ENCODE measurements at regions not wholly inside any gene's neighbourhood (a gene's known extent, or its start where the extent isn't known, plus 50 kb on each side); places are given as distances from the start of the nearest gene placed in this dataset.

DNA sequence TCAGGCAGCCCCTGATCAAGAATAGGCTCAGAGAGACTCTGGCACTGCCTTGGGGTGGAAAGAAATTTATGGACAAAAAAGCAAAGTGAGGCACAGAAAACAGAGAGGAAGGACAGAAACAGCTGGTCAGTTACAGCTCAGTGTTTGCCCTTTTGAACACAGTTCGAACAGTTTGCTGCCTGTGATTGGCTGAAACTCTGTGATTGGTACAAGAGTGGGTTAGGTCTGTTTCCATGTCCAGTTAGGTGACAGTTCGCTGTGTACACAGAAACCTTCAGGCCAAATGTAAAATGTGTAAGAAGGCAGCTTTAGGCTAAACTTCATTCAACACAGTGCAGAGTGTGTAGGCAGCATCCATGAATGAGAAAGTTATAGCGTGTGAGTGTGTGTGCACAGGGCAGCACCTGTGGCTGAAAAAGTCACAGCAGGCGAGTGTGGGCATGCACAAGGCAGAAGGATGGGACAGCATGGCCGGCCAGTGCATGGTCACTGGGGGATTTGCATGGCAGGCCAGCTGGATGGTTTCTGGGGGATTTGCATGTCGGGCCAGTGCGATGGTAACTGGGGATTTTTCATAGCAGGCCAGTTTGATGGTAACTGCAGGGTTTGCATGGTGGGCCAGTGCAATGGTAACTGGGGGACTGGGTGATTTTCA, 75.4 kb upstream of the FRMD1 start:
- TF ChIP-seq EP300 (IDR thresholded peaks at IDR 0.05; ENCODE audit: low read depth), result no peak
- no peak for TF ChIP-seq POLR2A (IDR thresholded peaks at IDR 0.05)
- TF ChIP-seq, protein P1, sequence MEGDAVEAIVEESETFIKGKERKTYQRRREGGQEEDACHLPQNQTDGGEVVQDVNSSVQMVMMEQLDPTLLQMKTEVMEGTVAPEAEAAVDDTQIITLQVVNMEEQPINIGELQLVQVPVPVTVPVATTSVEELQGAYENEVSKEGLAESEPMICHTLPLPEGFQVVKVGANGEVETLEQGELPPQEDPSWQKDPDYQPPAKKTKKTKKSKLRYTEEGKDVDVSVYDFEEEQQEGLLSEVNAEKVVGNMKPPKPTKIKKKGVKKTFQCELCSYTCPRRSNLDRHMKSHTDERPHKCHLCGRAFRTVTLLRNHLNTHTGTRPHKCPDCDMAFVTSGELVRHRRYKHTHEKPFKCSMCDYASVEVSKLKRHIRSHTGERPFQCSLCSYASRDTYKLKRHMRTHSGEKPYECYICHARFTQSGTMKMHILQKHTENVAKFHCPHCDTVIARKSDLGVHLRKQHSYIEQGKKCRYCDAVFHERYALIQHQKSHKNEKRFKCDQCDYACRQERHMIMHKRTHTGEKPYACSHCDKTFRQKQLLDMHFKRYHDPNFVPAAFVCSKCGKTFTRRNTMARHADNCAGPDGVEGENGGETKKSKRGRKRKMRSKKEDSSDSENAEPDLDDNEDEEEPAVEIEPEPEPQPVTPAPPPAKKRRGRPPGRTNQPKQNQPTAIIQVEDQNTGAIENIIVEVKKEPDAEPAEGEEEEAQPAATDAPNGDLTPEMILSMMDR (IDR thresholded peaks at IDR 0.05), result no peak
- TF ChIP-seq POLR2AphosphoS5 (IDR thresholded peaks at IDR 0.05), result no peak
